H1 (cell line): ENCODE measurements at regions not wholly inside any gene's neighbourhood (a gene's known extent, or its start where the extent isn't known, plus 50 kb on each side); places are given as distances from the start of the nearest gene placed in this dataset.

Source experiments
- CTCF ChIA-PET: fragments of 300-600 bp; sonication (Branson Sonifier 250); formaldehyde crosslinking; loops from one replicate; lab custom pipeline; 2021; ENCODE audit not compliant: partially characterized antibody; lab: Charles Lee
- POLR2A ChIA-PET: fragments of 300-600 bp; sonication (Branson Sonifier 250); formaldehyde crosslinking; loops from one replicate; lab custom pipeline; 2021; ENCODE audit warnings: inconsistent platforms; ENCODE audit not compliant: partially characterized antibody; lab: Charles Lee
- DNase-seq, 2 experiments: peaks; one replicate each; pipeline versions ENCODE4 v3.0.0 to v3.0.0-alpha.2; 2010 to 2022; ENCODE audit warnings: low spot score in 2 of 2, low read depth in 1 of 2, mixed read lengths in 1 of 2
- FAIRE-seq: peaks from 2 replicates; lab custom pipeline; 2011; peaks lifted over from hg19 to GRCh38; lab: Jason Lieb, UNC
- H2AFZ ChIP-seq: 2 replicates; pipeline ENCODE4 v1.8.1; 2012; ENCODE audit warnings: low read length, inconsistent platforms
- H2AK5ac ChIP-seq: 2 replicates; pipeline ENCODE4 v1.6.1; 2013; ENCODE audit warnings: low read depth, low read length
- H2BK120ac ChIP-seq: replicated peaks from 2 replicates; pipeline ENCODE3; 2013; ENCODE audit warnings: low read depth, low read length, inconsistent platforms
- H2BK12ac ChIP-seq: 2 replicates; pipeline ENCODE4 v1.6.1; 2013; ENCODE audit warnings: low read depth, low read length
- H2BK15ac ChIP-seq: 2 replicates; pipeline ENCODE4 v1.6.1; 2013; ENCODE audit warnings: low read length
- H2BK20ac ChIP-seq: 2 replicates; pipeline ENCODE4 v1.6.1; 2013; ENCODE audit warnings: low read length
- H2BK5ac ChIP-seq: 2 replicates; pipeline ENCODE4 v1.6.1; 2013; ENCODE audit warnings: low read depth, low read length
- H3K14ac ChIP-seq: 2 replicates; pipeline ENCODE4 v1.6.1; 2013; ENCODE audit warnings: inconsistent platforms; ENCODE audit not compliant: insufficient read length
- H3K18ac ChIP-seq: 2 replicates; pipeline ENCODE4 v1.6.1; 2013; ENCODE audit warnings: low read length; ENCODE audit errors: extremely low read depth
- H3K23ac ChIP-seq: 2 replicates; pipeline ENCODE4 v1.6.1; 2013; ENCODE audit warnings: inconsistent platforms; ENCODE audit not compliant: insufficient read length
- H3K23me2 ChIP-seq: 2 replicates; pipeline ENCODE4 v1.6.1; 2013; ENCODE audit warnings: low read depth, low read length
- H3K27ac ChIP-seq: 2 replicates; pipeline ENCODE4 v1.6.1; 2011; ENCODE audit warnings: low read depth, low read length, inconsistent platforms
- H3K27me3 ChIP-seq, 4 experiments: replicated peaks in 1 of 4; 1 replicate in 1 of 4; 2 replicates in 3 of 4; pipeline versions ENCODE4 v1.6.1 to v1.8.1; 2011 to 2013; ENCODE audit warnings: low read length in 3 of 4, mild to moderate bottlenecking in 3 of 4, inconsistent platforms in 2 of 4, mixed read lengths in 2 of 4, moderate library complexity in 1 of 4; ENCODE audit not compliant: control insufficient read depth in 3 of 4, insufficient read depth in 3 of 4; ENCODE audit errors: extremely low read depth in 1 of 4
- H3K36me3 ChIP-seq, 4 experiments: 2 replicates each; pipeline versions ENCODE4 v1.6.1 to v1.8.1; 2011 to 2013; ENCODE audit warnings: mild to moderate bottlenecking in 4 of 4, low read length in 3 of 4, moderate library complexity in 2 of 4, control low read depth in 1 of 4, inconsistent platforms in 1 of 4; ENCODE audit not compliant: insufficient read depth in 4 of 4, control insufficient read depth in 2 of 4
- H3K4ac ChIP-seq: replicated peaks from 2 replicates; pipeline ENCODE3; 2013; ENCODE audit warnings: low read length, low read depth, mixed read lengths, inconsistent platforms; ENCODE audit not compliant: insufficient read length
- H3K4me1 ChIP-seq, 4 experiments: replicated peaks in 1 of 4; 1 replicate in 1 of 4; 2 replicates in 3 of 4; pipeline versions ENCODE4 v1.6.1 to v1.8.1; 2011 to 2013; ENCODE audit warnings: low read length in 3 of 4, inconsistent platforms in 2 of 4, mixed read lengths in 1 of 4; ENCODE audit not compliant: insufficient read depth in 4 of 4, control insufficient read depth in 3 of 4
- H3K4me2 ChIP-seq, 2 experiments: 2 replicates each; pipeline versions ENCODE4 v1.6.1 to v1.8.1; 2011 to 2013; ENCODE audit warnings: low read depth in 2 of 2, low read length in 2 of 2, control low read depth in 1 of 2, inconsistent platforms in 1 of 2, mild to moderate bottlenecking in 1 of 2; ENCODE audit not compliant: insufficient read depth in 1 of 2
- H3K4me3 ChIP-seq, 4 experiments: fragments of 200-600, 300-600 bp in 1 of 4; sonication (generic), shearing (Covaris generic), sonication (Bioruptor Twin) in 1 of 4; 2 replicates each; pipeline versions ENCODE4 v1.5.1 to v1.8.1; 2011 to 2016; ENCODE audit warnings: low read length in 4 of 4, low read depth in 3 of 4, control low read depth in 2 of 4, inconsistent platforms in 2 of 4, mild to moderate bottlenecking in 2 of 4, mixed read lengths in 1 of 4, moderate library complexity in 1 of 4; ENCODE audit not compliant: insufficient read depth in 2 of 4; ENCODE audit errors: extremely low read depth in 1 of 4
- H3K56ac ChIP-seq: replicated peaks from 2 replicates; pipeline ENCODE3; 2013; ENCODE audit warnings: low read depth, mild to moderate bottlenecking, mixed read lengths, low read length, inconsistent platforms; ENCODE audit not compliant: insufficient read length
- H3K79me1 ChIP-seq: 2 replicates; pipeline ENCODE4 v1.6.1; 2013; ENCODE audit warnings: low read depth, low read length, control low read depth
- H3K79me2 ChIP-seq, 2 experiments: 2 replicates each; pipeline versions ENCODE4 v1.6.1 to v1.8.1; 2012 to 2013; ENCODE audit warnings: low read length in 2 of 2, mild to moderate bottlenecking in 2 of 2, inconsistent platforms in 1 of 2; ENCODE audit not compliant: insufficient read depth in 2 of 2, control insufficient read depth in 1 of 2
- H3K9ac ChIP-seq, 4 experiments: replicated peaks in 1 of 4; 1 replicate in 1 of 4; 2 replicates in 3 of 4; pipeline versions ENCODE4 v1.6.1 to v1.8.1; 2011 to 2013; ENCODE audit warnings: low read depth in 3 of 4, low read length in 3 of 4, control low read depth in 2 of 4, mild to moderate bottlenecking in 2 of 4, moderate library complexity in 2 of 4, inconsistent platforms in 1 of 4; ENCODE audit errors: extremely low read depth in 1 of 4
- H3K9me3 ChIP-seq, 2 experiments: 2 replicates each; pipeline versions ENCODE4 v1.6.1 to v1.8.1; 2012 to 2013; ENCODE audit warnings: mild to moderate bottlenecking in 2 of 2, moderate library complexity in 2 of 2, control low read depth in 1 of 2, inconsistent platforms in 1 of 2, low read depth in 1 of 2, low read length in 1 of 2, mixed read lengths in 1 of 2; ENCODE audit not compliant: insufficient read depth in 2 of 2
- H4K20me1 ChIP-seq, 2 experiments: replicated peaks in 1 of 2; 2 replicates each; pipeline versions ENCODE3 to v1.8.1; 2011 to 2013; ENCODE audit warnings: inconsistent platforms in 2 of 2, low read length in 2 of 2, mild to moderate bottlenecking in 1 of 2; ENCODE audit not compliant: insufficient read depth in 2 of 2, control insufficient read depth in 1 of 2
- H4K5ac ChIP-seq: 2 replicates; pipeline ENCODE4 v1.6.1; 2013; ENCODE audit warnings: low read length, low read depth, mixed read lengths, inconsistent platforms; ENCODE audit not compliant: insufficient read length
- H4K8ac ChIP-seq: 2 replicates; pipeline ENCODE4 v1.8.0; 2013; ENCODE audit warnings: mild to moderate bottlenecking, moderate library complexity, low read length, inconsistent platforms; ENCODE audit not compliant: insufficient read depth; ENCODE audit errors: extremely low read depth
- H4K91ac ChIP-seq: replicated peaks from 2 replicates; pipeline ENCODE3; 2013; ENCODE audit warnings: low read length, mixed read lengths, inconsistent platforms; ENCODE audit not compliant: insufficient read length
- KDM1A ChIP-seq: fragments of 200-600, 300-600 bp; sonication (generic); IDR thresholded peaks from 2 replicates; pipeline ENCODE4 v1.7.1; 2016; ENCODE audit warnings: mild to moderate bottlenecking, low read length, borderline replicate concordance
- NANOG ChIP-seq: IDR thresholded peaks from 2 replicates; pipeline ENCODE4 v1.6.1; 2011; ENCODE audit warnings: low read length, low read depth, mild to moderate bottlenecking, inconsistent platforms; ENCODE audit not compliant: insufficient read depth, poor library complexity, severe bottlenecking
- whole genome bisulfite sequencing, 2 experiments: shearing (Covaris generic) in 1 of 2; methylation state at CpG; one replicate each; pipeline versions ENCODE4 v1.1.6 to v1.1.7; 2013 to 2015; ENCODE audit warnings: low lambda C conversion rate in 2 of 2, mixed read lengths in 2 of 2, inconsistent platforms in 1 of 2, low coverage in 1 of 2, missing lambda C conversion rate in 1 of 2; ENCODE audit not compliant: insufficient replicate concordance in 2 of 2, insufficient coverage in 1 of 2, insufficient read length in 1 of 2; ENCODE audit errors: extremely low coverage in 1 of 2, missing lambda C conversion rate in 1 of 2; 5-methylcytosine and 5-hydroxymethylcytosine counted together

DNA sequence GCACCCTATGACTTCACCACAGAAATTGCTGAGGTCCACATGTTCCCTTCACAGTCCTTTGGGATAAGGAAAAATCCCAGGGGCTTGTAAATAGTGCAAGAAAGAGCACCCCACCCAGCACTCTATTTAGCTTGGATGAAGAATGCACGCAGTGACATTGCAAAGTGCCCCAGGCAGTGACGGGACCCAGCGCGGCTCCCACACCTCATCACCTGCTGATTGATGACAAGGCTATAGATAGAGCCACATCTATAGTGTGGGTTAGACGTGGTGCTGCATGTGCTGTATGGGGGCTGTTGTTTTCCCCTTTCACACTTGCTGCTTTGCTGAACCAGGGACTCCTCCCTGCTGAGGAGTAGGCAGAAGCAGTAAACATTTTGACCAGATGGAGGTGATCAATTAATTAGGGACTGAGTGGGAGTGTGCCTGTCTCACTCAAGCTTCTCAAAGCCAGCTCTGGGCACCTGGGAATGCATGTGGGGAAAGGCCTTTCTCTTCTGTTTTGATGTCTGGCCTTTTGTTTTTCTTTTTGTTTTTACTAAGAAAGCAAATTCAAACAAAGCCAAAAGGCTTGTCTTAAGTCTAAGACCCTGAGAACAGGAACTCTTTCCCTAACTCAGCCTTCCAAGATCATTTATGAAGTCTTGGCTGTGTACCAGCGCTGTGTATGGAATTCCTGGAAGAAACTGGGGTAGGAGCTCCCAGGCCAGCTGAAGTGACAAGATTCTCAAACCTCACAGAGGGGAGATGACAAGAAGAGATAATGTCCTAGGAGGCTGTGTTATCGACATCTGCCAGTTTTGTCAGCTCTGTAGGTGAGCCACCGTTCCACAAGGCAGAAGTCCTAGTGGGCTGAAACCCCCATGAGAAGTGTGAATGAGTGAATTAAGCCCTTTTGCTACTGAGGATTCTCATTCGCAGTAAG lies 219.7 kb downstream of the BARX2 start:
- no peak overlapping the region for H3K23ac ChIP-seq
- CTCF ChIA-PET: interaction anchor here (0.5 to 1.4 kb wide), 5 partner anchors 10 to 232 kb away, joined by 3 to 6 read pairs (median 3); no protein-coding TSS in a partner anchor

More for the DNA sequence above, 219.7 kb downstream of the BARX2 start:
- H2BK12ac ChIP-seq: no peak overlapping the region
- no peaks in the 10 kb centered on the region for H3K79me2 ChIP-seq
- H3K79me1 ChIP-seq: no peaks in the 10 kb centered on the region
- no peak for DNase-seq
- H2AK5ac ChIP-seq: no peak overlapping the region
- no peak overlapping the region for H2BK5ac ChIP-seq
- TF ChIP-seq NANOG (no peak), KDM1A (no peak)
- H3K4ac ChIP-seq: no peak overlapping the region
- H3K18ac ChIP-seq: no peak overlapping the region
- WGBS, 2 experiments: 91% methylated on average over 9 of the region's 9 CpGs; no CpG with 5 or more reads in 1 of the 2 experiments
- H4K91ac ChIP-seq: no peak overlapping the region
- H3K56ac ChIP-seq: no peak overlapping the region
- H3K9me3 ChIP-seq: no peaks in the 10 kb centered on the region
- H2AFZ ChIP-seq: no peak overlapping the region
- H3K4me2 ChIP-seq: no peak overlapping the region
- no peak overlapping the region for H2BK20ac ChIP-seq
- peaks cover 0 to 6% (median 3%) of the 10 kb centered on the region in 4 experiments; a peak in 4 of 7 replicates for H3K4me1 ChIP-seq
- no peak overlapping the region for H2BK15ac ChIP-seq
- POLR2A ChIA-PET: no interaction called here
- FAIRE-seq: no peak
- no peaks in the 10 kb centered on the region for H3K36me3 ChIP-seq
- H3K27ac ChIP-seq: no peak overlapping the region
- no peak overlapping the region for H3K14ac ChIP-seq
- H4K20me1 ChIP-seq: no peaks in the 10 kb centered on the region
- H3K23me2 ChIP-seq: no peaks in the 10 kb centered on the region; the same call in 1 of the 2 replicates
- no peak overlapping the region for H3K4me3 ChIP-seq
- H4K8ac ChIP-seq: no peak overlapping the region
- H3K9ac ChIP-seq: no peak overlapping the region
- H4K5ac ChIP-seq: no peak overlapping the region
- H2BK120ac ChIP-seq: no peak overlapping the region
- 0 out of 7 replicates have a peak, but pooled peaks cover 0 to 2% (median 0%) of the 10 kb centered on the region in 4 experiments for H3K27me3 ChIP-seq
